ENCODE measurements at regions not wholly inside any gene's neighbourhood (a gene's known extent, or its start where the extent isn't known, plus 50 kb on each side); places are given as distances from the start of the nearest gene placed in this dataset.

DNA sequence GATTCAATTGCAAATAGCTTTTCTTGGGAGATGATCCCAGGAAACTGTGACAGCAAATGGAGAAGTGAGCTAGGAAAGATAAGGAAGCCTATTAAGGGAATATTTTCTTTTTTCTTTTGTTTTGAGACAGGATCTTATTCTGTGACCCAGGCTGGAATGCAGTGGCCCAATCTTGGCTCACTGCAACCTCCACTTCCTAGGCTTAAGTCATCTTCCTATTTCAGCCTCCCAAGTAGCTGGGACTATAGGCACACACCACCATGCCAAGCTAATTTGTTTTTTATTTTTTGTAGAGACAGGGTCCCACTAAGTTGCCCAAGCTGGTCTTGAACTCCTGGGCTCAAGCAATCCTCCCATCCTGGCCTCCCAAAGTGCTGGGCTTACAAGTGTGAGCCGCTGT lies 433.7 kb downstream of the RPS6KC1 start:
- TF ChIP-seq, protein P1, sequence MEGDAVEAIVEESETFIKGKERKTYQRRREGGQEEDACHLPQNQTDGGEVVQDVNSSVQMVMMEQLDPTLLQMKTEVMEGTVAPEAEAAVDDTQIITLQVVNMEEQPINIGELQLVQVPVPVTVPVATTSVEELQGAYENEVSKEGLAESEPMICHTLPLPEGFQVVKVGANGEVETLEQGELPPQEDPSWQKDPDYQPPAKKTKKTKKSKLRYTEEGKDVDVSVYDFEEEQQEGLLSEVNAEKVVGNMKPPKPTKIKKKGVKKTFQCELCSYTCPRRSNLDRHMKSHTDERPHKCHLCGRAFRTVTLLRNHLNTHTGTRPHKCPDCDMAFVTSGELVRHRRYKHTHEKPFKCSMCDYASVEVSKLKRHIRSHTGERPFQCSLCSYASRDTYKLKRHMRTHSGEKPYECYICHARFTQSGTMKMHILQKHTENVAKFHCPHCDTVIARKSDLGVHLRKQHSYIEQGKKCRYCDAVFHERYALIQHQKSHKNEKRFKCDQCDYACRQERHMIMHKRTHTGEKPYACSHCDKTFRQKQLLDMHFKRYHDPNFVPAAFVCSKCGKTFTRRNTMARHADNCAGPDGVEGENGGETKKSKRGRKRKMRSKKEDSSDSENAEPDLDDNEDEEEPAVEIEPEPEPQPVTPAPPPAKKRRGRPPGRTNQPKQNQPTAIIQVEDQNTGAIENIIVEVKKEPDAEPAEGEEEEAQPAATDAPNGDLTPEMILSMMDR (IDR thresholded peaks at IDR 0.05; ENCODE audit: low read depth, low read length): no peak
- no peak for DNase-seq (ENCODE audit: low read depth, low spot score)
- no peak overlapping the region for H3K4me3 ChIP-seq (ENCODE audit: low read depth, low read length)
- in situ Hi-C loops (cut with HindIII; ENCODE audit: low sequenced_read_pairs): no loop called here

DNA sequence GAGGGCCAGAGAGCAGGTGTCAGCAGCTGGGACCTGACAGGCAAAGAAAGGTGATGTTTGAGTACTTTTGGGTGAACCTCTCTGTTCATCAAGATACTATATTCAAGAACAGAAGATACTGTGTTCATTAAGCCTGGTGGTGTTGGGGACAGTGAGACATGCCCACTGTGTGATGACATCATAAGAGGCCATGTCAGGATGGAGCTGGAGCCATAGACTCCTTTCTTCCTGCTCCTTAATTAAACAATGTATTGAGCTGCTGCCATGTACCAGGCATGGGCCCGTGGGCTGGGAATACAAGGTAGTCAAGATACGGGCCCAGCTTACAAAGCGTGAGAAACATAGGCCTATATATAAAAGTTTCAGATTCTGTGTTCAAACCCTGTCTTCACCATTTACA lies 435.4 kb downstream of the RPS6KC1 start:
- no peak overlapping the region for H3K4me3 ChIP-seq (ENCODE audit: low read depth, low read length)
- TF ChIP-seq, protein P1 (IDR thresholded peaks at IDR 0.05; ENCODE audit: low read depth, low read length): no peak
- DNase-seq (ENCODE audit: low read depth, low spot score): no peak
- in situ Hi-C loops (cut with HindIII; ENCODE audit: low sequenced_read_pairs): no loop called here

DNA sequence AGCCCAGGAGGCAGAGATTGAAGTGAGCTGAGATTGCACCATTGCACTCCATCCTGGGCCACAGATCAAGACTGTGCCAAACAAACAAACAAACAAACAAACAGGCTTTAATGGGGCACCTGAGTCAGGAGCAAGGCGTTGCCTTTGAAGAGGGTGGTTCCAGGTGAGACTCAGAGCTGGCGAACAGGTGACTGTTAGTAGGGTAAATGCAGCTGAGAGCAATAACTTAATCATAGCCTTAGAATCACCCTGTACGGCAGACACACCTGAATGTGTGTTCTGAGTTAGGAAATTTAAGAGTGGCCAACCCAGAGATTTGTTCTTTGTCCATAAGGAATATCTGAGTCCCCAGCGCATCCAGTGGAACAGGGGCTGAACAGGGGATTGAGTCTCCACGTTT lies 440.4 kb downstream of the RPS6KC1 start:
- TF ChIP-seq, protein P1 (IDR thresholded peaks at IDR 0.05; ENCODE audit: low read depth, low read length): no peak
- in situ Hi-C loops (cut with HindIII; ENCODE audit: low sequenced_read_pairs): no loop called here

DNA sequence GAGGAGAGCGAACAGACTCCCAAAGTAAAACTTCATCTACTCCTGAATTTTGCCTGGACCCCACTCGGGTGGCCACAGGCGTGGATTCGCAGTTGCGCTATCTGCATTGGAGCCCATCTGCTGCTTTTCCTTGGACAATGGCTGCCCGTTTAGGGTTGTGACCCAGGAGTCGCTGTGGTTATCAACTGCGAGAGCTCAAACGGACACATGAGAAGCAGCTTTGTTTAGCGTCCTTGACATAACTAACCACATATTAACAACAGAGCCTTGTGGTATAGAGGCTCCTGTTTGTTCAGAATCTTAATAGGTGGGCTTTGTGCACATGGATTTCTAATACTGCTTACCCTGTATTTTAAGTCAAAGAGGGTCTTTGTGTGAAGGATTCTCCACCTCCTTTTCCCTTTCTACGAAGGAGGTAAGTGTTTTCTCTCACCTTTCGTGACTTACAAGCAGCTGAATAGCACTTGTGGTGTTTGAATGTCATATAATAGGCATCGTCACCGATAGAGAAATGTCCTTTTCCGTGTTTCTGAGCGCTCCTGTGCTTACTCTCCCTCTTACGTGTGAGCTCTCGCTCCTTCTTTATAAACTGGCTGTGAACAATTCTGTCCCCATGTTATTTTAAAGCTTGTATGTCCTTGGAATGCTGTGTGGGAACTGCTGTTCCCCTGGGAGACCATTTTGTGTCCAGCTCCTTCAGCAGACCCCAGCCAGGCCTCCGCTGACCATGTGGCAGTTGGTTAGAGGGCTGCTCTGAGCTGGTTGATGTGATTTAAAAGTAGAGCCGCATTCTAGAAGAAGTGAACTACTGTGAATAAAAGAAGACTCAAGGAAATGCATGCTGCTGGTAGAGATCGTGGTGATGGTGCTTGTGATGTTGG lies 441.4 kb downstream of the RPS6KC1 start:
- DNase-seq (ENCODE audit: low read depth, low spot score): no peak
- in situ Hi-C loops (cut with HindIII; ENCODE audit: low sequenced_read_pairs): no loop called here
- TF ChIP-seq, protein P1 (IDR thresholded peaks at IDR 0.05; ENCODE audit: low read depth, low read length): no peak
- H3K4me3 ChIP-seq (ENCODE audit: low read depth, low read length): no peak overlapping the region

More for the DNA sequence above, 440.4 kb downstream of the RPS6KC1 start:
- no peak overlapping the region for H3K4me3 ChIP-seq (ENCODE audit: low read depth, low read length)
- DNase-seq (ENCODE audit: low read depth, low spot score): no peak

DNA sequence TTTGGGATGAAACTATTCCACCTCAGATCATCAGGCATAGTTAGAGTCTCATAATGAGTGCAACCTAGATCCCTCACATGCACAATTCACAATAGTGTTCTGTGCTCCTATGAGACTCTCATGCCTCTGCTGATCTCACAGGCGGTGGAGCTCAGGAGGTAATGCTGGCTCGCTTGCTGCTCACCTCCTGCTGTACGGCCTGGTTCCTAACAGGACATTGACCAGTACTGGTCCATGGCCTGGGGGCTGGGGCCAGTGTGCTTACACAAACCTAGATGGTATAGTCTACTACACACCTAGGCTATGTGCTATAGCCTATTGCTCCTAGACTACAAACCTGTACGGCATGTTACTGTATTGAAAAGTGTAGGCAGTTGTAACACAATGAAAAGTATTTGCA lies 448.4 kb downstream of the RPS6KC1 start:
- TF ChIP-seq, protein P1 (IDR thresholded peaks at IDR 0.05; ENCODE audit: low read depth, low read length): no peak
- no peak overlapping the region for H3K4me3 ChIP-seq (ENCODE audit: low read depth, low read length)
- no peak for DNase-seq (ENCODE audit: low read depth, low spot score)
- in situ Hi-C loops (cut with HindIII; ENCODE audit: low sequenced_read_pairs): no loop called here

DNA sequence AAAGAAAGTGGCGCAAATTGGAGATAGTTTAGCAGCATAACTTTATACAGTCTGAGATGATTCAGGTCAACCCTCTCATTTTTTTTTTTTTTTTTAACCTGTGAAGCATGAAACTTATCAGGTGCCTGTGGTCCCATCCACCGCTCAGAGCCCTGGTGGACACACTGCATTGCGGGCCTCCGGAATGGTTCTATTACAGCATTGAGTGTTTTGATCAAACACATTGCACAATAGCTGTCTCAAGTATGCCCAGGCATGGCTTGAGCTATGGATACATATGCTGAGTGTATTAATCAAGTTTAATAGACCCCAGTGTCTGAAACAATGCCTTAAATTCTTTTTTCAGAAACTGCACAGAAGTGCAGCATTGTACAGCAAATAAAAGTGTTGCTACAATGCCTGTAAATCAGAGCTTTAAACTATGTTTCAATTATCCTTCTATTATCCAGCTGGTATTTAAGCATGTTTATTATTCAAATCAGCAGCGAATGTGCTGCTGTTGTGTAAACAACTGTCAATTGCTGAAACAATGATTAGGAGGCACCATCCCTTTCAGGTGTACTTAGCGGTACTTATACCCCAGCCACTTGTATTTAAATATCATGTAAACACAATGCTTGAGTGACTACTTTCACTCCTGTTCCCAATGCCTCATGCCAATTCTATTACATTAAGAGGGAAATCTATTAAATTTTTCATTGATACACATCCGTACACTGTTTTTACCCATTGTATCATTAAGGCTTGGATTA lies 456.6 kb downstream of the RPS6KC1 start:
- no peak for DNase-seq (ENCODE audit: low read depth, low spot score)

More for the DNA sequence above, 456.6 kb downstream of the RPS6KC1 start:
- in situ Hi-C loops (cut with HindIII; ENCODE audit: low sequenced_read_pairs): no loop called here
- no peak overlapping the region for H3K4me3 ChIP-seq (ENCODE audit: low read depth, low read length)
- TF ChIP-seq, protein P1 (IDR thresholded peaks at IDR 0.05; ENCODE audit: low read depth, low read length): no peak
